ES-I3 (cell line): ENCODE measurements at regions not wholly inside any gene's neighbourhood (a gene's known extent, or its start where the extent isn't known, plus 50 kb on each side); places are given as distances from the start of the nearest gene placed in this dataset.
"Not testable (repeated sequence)": the region's sequence is repeated elsewhere in the genome, so short reads cannot be mapped to it uniquely, and the experiment has no call there.

Source experiments
- H3K36me3 ChIP-seq: 2 replicates; pipeline ENCODE4 v1.6.1; 2013; ENCODE audit warnings: mild to moderate bottlenecking, low read length, control low read depth, moderate library complexity; ENCODE audit not compliant: insufficient read depth
- H3K4me1 ChIP-seq: 2 replicates; pipeline ENCODE4 v1.6.1; 2013; ENCODE audit warnings: mild to moderate bottlenecking, control low read depth, low read length; ENCODE audit not compliant: insufficient read depth
- H3K9ac ChIP-seq: 2 replicates; pipeline ENCODE4 v1.6.1; 2013; ENCODE audit warnings: low read depth, mild to moderate bottlenecking, low read length, moderate library complexity
- H3K9me3 ChIP-seq: 2 replicates; pipeline ENCODE4 v1.6.1; 2013; ENCODE audit warnings: mild to moderate bottlenecking, low read length, moderate library complexity; ENCODE audit not compliant: control insufficient read depth, insufficient read depth

DNA sequence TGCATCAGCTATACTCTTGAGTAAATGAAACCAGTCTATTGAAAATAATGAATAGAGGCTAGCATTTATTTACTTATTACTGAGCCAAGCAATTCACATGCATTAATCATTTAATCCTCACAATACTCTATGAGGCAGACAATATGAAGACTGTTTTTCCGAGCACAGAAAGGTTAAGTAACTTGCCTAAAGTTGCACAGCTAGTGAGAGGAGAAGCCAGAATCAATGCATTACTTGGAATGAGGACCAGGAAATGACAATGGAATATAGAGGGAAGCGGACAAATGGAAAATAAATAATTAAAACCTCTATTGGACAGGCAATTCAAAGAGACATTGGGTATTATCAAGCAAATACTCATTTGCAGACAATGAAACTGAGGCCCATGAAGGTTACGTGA, 207.6 kb upstream of the PRKCQ start:
- H3K9me3 ChIP-seq, result no peaks in the 10 kb centered on the region
- H3K36me3 ChIP-seq, result peaks cover 22% of the 10 kb centered on the region; the same call in 1 of the 2 replicates
- no peak overlapping the region for H3K9ac ChIP-seq
- peaks cover 7% of the 10 kb centered on the region for H3K4me1 ChIP-seq

GRCh38 chr10:6787091-6787490, 207.0 kb upstream of the PRKCQ start:
- Histone ChIP-seq H3K9ac (no peak overlapping the region), H3K4me1 (peaks cover 7% of the 10 kb centered on the region), H3K36me3 (peaks cover 22% of the 10 kb centered on the region; the same call in 1 of the 2 replicates), H3K9me3 (no peaks in the 10 kb centered on the region)

- Histone ChIP-seq H3K9me3 (no peaks in the 10 kb centered on the region), H3K4me1 (peaks cover 7% of the 10 kb centered on the region), H3K9ac (no peak overlapping the region), H3K36me3 (peaks cover 22% of the 10 kb centered on the region; the same call in 1 of the 2 replicates)
These were observed 206.5 kb upstream of the PRKCQ start for GRCh38 chr10:6786579-6787031.

DNA sequence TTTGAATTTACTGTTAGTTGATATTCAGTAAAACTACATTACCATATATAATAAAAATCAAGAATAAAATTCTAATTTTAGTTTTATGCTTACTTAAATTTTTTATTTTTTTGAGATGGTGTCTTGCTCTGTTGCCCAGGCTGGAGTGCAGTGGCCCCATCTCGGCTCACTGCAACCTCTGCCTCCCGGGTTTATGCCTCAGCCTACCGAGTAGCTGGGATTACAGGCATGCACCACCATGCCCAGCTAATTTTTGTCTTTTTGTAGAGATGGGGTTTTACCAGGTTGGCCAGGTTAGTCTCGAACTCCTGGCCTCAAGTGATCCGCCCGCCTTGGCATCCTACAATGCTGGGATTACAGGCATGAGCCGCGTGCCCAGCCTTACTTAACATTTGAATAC, 204.4 kb upstream of the PRKCQ start:
- peaks cover 11% of the 10 kb centered on the region; the same call in 1 of the 2 replicates for H3K36me3 ChIP-seq
- H3K9ac ChIP-seq, H3K4me1 ChIP-seq, H3K9me3 ChIP-seq: not testable (repeated sequence)

DNA sequence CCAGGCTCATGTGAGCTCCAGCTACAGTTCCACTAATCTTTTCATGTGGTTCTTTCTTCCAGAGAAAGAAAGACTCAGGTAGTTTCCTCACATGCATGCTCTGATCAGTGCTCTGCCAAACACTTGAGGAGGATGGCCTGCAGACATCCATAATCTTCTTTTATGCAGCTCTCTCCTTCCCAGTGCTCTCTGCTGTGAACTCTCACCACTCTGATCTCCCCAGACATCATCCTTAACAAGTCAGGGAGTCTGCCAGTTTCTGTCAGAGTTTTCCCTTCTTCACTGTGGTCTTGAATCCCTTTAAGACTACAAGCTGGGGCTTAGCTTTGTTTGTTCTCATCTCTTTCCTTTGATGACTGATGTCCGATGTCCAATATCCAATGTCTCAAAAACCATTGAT, 203.4 kb upstream of the PRKCQ start:
- Histone ChIP-seq H3K4me1 (no peaks in the 10 kb centered on the region; the same call in 1 of the 2 replicates), H3K36me3 (peaks cover 3% of the 10 kb centered on the region; the same call in 1 of the 2 replicates), H3K9ac (no peak overlapping the region), H3K9me3 (no peaks in the 10 kb centered on the region)

GRCh38 chr10:6782378-6782777, 202.3 kb upstream of the PRKCQ start:
- H3K9ac ChIP-seq, result no peak overlapping the region
- no peaks in the 10 kb centered on the region; the same call in 1 of the 2 replicates for H3K4me1 ChIP-seq
- H3K9me3 ChIP-seq, result no peaks in the 10 kb centered on the region
- H3K36me3 ChIP-seq, result no peaks in the 10 kb centered on the region

DNA sequence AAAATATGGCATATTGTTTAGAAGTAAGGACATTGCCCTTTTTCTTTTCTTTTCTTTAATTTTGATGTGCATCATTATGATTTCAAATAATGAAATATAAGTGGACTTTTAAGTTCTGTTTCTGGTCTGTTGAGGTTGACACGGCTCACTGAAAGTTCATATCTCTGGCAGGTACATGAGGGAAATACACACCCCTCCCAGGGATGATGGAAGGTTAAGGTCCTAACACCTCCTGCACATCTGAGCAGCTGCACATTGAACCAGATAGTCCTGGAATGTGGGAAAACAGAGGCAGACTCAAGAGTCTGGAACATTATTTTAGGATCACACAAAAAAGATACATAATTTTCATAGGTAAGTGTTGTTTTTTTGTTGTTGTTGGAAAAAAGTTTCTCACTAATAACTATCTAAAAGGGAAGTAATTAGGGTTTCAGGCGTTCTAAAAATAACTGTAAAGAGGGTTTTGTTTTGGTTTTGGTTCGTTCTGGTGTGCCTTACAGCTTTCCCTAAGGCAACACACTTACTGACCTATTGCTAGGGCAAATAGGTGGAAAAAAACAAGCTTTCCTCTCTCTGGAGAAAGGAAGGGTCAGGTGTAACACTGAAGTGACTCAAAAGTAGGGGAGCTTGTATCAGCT, 201.2 kb upstream of the PRKCQ start:
- H3K36me3 ChIP-seq, result no peaks in the 10 kb centered on the region
- 0 out of 2 replicates have a peak, but pooled peaks cover 3% of the 10 kb centered on the region for H3K4me1 ChIP-seq
- no peak overlapping the region for H3K9ac ChIP-seq
- no peaks in the 10 kb centered on the region for H3K9me3 ChIP-seq

GRCh38 chr10:6780008-6780677, 200.1 kb upstream of the PRKCQ start:
- no peaks in the 10 kb centered on the region for H3K9me3 ChIP-seq
- no peak overlapping the region for H3K9ac ChIP-seq

DNA sequence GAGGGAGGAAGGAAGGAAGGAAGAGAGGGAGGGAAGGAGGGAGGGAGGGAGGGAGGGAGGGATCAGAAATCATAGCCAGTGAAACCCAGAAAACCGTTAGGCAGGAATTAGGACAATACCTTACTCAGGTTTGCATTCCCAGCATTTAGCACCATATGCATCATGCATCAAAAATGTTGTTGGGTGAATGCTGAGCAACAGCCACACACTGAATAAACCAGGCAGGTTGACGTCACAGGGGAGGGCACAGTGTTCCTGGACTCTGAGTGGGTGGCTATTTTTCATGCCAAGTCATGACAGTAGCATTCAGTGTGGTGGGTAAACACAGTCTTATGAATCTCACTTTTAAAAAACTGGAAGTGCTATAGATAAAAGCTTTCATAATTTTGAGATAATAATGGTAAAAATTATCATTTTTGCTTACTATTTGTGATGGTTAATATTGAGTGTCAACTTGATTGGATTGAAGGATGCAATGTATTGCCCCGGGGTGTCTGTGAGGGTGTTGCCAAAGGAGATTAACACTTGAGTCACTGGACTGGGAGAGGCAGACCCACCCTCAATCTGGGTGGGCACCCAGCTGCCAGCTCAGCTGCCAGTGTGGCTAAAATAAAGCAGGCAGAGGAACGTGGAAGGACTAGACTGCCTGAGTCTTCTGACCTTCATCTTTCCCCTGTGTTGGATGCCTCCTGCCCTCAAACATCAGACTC, 199.1 kb upstream of the PRKCQ start:
- H3K9ac ChIP-seq, result no peak overlapping the region
- H3K4me1 ChIP-seq, result 0 out of 2 replicates have a peak, but pooled peaks cover 5% of the 10 kb centered on the region
- H3K36me3 ChIP-seq, result no peaks in the 10 kb centered on the region
- H3K9me3 ChIP-seq, result no peaks in the 10 kb centered on the region

More at GRCh38 chr10:6780008-6780677, 200.1 kb upstream of the PRKCQ start:
- 0 out of 2 replicates have a peak, but pooled peaks cover 5% of the 10 kb centered on the region for H3K4me1 ChIP-seq
- no peaks in the 10 kb centered on the region for H3K36me3 ChIP-seq

DNA sequence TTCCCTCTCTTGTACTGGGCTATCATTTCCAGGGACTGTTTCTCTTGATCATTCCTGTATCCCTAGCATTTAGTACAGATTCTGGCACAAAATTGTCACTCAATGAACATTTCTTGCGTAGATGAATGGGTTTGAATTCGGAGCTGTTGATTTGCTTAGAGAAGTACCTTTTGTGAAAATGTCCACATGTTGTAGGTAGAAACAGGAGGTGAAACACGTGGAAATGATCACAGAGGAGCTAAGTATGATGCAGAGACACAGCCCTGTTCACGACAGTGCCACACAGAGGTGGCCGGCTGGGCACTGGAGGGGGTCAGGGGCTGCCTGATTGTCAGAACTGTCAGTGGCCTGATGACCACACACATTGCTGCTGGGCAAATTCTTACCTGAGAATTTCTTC, 196.1 kb upstream of the PRKCQ start:
- H3K9ac ChIP-seq, result no peak overlapping the region
- H3K36me3 ChIP-seq, result no peaks in the 10 kb centered on the region
- 0 out of 2 replicates have a peak, but pooled peaks cover 5% of the 10 kb centered on the region for H3K4me1 ChIP-seq
- H3K9me3 ChIP-seq, result no peaks in the 10 kb centered on the region

DNA sequence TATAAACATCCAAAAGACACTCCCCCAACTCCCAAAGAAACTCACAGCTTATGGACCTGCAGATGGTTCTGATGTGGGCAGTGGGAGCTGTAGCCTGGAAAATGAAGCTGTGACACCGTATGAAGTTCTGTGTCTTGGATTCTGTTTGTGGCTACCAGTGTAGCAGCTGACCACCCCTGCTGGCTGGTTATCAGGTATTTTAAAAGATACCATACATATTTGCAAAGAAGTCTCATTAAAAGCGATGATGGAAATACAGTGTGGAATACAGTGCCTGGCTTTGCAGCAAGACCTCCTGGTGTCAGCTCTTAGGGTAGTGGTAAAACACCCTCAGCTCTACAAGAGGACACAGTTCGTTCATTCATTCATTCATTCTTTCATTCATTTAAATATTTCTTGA, 194.3 kb upstream of the PRKCQ start:
- Histone ChIP-seq H3K36me3 (peaks cover 2% of the 10 kb centered on the region; the same call in 1 of the 2 replicates), H3K9ac (no peak overlapping the region), H3K9me3 (no peaks in the 10 kb centered on the region), H3K4me1 (0 out of 2 replicates have a peak, but pooled peaks cover 5% of the 10 kb centered on the region)

GRCh38 chr10:6771331-6771730, 191.3 kb upstream of the PRKCQ start:
- H3K9me3 ChIP-seq, result no peaks in the 10 kb centered on the region
- H3K9ac ChIP-seq, result no peak overlapping the region
- peaks cover 2% of the 10 kb centered on the region; the same call in 1 of the 2 replicates for H3K36me3 ChIP-seq
- 0 out of 2 replicates have a peak, but pooled peaks cover 3% of the 10 kb centered on the region for H3K4me1 ChIP-seq

DNA sequence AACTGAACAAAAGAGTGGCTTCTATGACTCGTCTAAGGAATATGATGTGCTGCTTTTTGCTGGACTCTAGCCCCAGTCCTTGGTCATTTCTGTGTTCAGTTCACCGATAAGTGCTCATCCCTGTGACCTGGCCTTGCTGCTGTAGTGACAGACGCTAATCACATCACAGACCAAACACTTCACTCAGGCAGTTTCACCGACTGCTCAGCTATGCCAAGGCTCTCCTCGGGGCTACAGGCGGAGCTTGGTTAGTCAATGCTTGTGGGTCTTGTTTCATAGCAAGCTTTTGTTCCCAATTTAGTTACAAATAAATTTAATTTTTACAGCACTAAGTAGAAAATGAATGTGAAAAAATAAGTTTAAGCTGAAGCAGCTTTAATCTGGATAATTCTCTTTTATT, 190.8 kb upstream of the PRKCQ start:
- Histone ChIP-seq H3K9me3 (no peaks in the 10 kb centered on the region), H3K9ac (no peak overlapping the region), H3K36me3 (peaks cover 2% of the 10 kb centered on the region; the same call in 1 of the 2 replicates), H3K4me1 (no peaks in the 10 kb centered on the region)

- H3K9me3 ChIP-seq, result no peaks in the 10 kb centered on the region
- peaks cover 2% of the 10 kb centered on the region; the same call in 1 of the 2 replicates for H3K36me3 ChIP-seq
- H3K9ac ChIP-seq, result no peak overlapping the region
- H3K4me1 ChIP-seq, result no peaks in the 10 kb centered on the region
These were observed 189.8 kb upstream of the PRKCQ start for GRCh38 chr10:6769704-6770417.
